IPS DF 19.7 (cell line): ENCODE measurements at regions not wholly inside any gene's neighbourhood (a gene's known extent, or its start where the extent isn't known, plus 50 kb on each side); places are given as distances from the start of the nearest gene placed in this dataset.
"Not testable (repeated sequence)": the region's sequence is repeated elsewhere in the genome, so short reads cannot be mapped to it uniquely, and the experiment has no call there.

ENCODE experiments used
- DNase-seq: peaks from one replicate; pipeline ENCODE4 v3.0.0-alpha.2; 2013; ENCODE audit warnings: low read depth, low spot score

- no peak for DNase-seq
Measured at GRCh38 chr12:33589576-33590114, 150.0 kb upstream of the SYT10 start.

GRCh38 chr12:33593753-33594152 lies 154.1 kb upstream of the SYT10 start:
- DNase-seq, result no peak

GRCh38 chr12:33596061-33596460 lies 156.4 kb upstream of the SYT10 start:
- no peak for DNase-seq

- DNase-seq, result no peak
Measured at GRCh38 chr12:33596814-33597213, 157.2 kb upstream of the SYT10 start.

GRCh38 chr12:33602515-33602914 lies 162.9 kb upstream of the SYT10 start:
- no peak for DNase-seq

- DNase-seq, result peak; percentile 9
Measured at GRCh38 chr12:33605757-33606156, 166.1 kb upstream of the SYT10 start.

- DNase-seq, result no peak
Measured at GRCh38 chr12:33609910-33610309, 170.3 kb upstream of the SYT10 start.

GRCh38 chr12:33614630-33615029 lies 175.0 kb upstream of the SYT10 start:
- DNase-seq, result no peak

- DNase-seq, result no peak
Measured at GRCh38 chr12:33617218-33617617, 177.6 kb upstream of the SYT10 start.

- DNase-seq, result no peak
Measured at GRCh38 chr12:33628087-33628486, 188.5 kb upstream of the SYT10 start.

- DNase-seq, result no peak
Measured at GRCh38 chr12:33634544-33634943, 194.9 kb upstream of the SYT10 start.

- not testable (repeated sequence) for DNase-seq
Measured at GRCh38 chr12:33636930-33637329, 197.3 kb upstream of the SYT10 start.

- no peak for DNase-seq
Measured at GRCh38 chr12:33639975-33640374, 200.4 kb upstream of the SYT10 start.

- peak; percentile 42 for DNase-seq
Measured at GRCh38 chr12:33649992-33650391, 210.4 kb upstream of the SYT10 start.

GRCh38 chr12:33650832-33651231 lies 211.2 kb upstream of the SYT10 start:
- DNase-seq, result no peak

- no peak for DNase-seq
Measured at GRCh38 chr12:33653362-33653761, 213.7 kb upstream of the SYT10 start.

- no peak for DNase-seq
Measured at GRCh38 chr12:33654313-33654712, 214.7 kb upstream of the SYT10 start.

GRCh38 chr12:33663000-33663654 lies 223.5 kb upstream of the SYT10 start:
- no peak for DNase-seq

GRCh38 chr12:33669349-33669748 lies 229.7 kb upstream of the SYT10 start:
- no peak for DNase-seq

- DNase-seq, result peak; percentile 38
Measured at GRCh38 chr12:33670284-33670683, 230.7 kb upstream of the SYT10 start.

GRCh38 chr12:33671676-33672075 lies 232.1 kb upstream of the SYT10 start:
- DNase-seq, result peak; percentile 47

- no peak for DNase-seq
Measured at GRCh38 chr12:33672836-33673577, 233.4 kb upstream of the SYT10 start.

GRCh38 chr12:33676866-33677265 lies 237.2 kb upstream of the SYT10 start:
- DNase-seq, result no peak
